ENCODE measurements at regions not wholly inside any gene's neighbourhood (a gene's known extent, or its start where the extent isn't known, plus 50 kb on each side); places are given as distances from the start of the nearest gene placed in this dataset.

DNA sequence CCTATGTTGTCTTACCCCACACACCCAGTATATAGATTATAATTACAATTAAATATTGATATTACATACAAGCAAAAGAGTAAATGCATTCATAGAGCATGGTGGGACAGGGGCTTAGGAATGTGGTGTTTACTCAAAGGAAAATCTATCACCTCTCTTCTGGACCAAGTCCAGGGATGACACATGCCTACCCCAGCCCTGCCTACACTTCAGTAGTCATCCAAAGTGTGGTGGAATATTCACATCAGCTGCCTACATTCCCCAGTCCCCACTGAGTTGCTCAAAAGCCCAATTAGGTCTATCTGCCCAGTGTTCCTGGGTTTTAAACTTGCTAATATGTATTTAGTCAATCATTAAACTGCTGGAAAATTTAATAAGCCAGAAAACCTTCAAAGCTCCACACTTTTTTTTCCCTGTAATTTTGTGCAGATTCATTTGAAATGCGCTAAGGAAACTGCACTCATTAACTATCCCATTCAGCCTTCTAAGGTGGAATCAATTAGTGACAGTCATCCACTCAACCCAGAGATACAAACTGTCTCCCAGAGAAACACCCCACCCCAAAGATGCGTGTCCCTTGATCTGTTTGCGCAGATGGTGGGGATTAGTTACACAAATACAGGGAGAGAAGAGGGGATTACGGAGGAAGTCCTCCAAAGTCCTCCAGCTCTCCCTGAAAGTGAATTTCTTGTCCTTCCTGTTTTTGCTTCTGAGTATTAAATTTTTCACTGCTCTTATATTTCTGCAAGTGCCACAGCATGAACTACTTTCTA lies 91.7 kb upstream of the KDR start:
- Mint-ChIP-seq H3K4me3 (no peak overlapping the region), H3K27me3 (ENCODE audit: low read depth) (peaks cover 4% of the 10 kb centered on the region), H3K4me1 (ENCODE audit: low read depth) (no peaks in the 10 kb centered on the region), H3K36me3 (ENCODE audit: low read depth) (no peaks in the 10 kb centered on the region), H3K27ac (no peak overlapping the region), H3K9me3 (no peaks in the 10 kb centered on the region)
- CTCF ChIA-PET = no interaction called here
- intact Hi-C loops (cut with micrococcal nuclease) = no loop called here
- DNase-seq = no peak

- no peaks in the 10 kb centered on the region for H3K4me1 Mint-ChIP-seq (ENCODE audit: low read depth)
- H3K27ac Mint-ChIP-seq = no peak overlapping the region
- CTCF ChIA-PET = no interaction called here
- no peaks in the 10 kb centered on the region for H3K9me3 Mint-ChIP-seq
- H3K4me3 Mint-ChIP-seq = no peak overlapping the region
- H3K36me3 Mint-ChIP-seq (ENCODE audit: low read depth) = no peaks in the 10 kb centered on the region
- DNase-seq = no peak
- peaks cover 5% of the 10 kb centered on the region for H3K27me3 Mint-ChIP-seq (ENCODE audit: low read depth)
- intact Hi-C loops (cut with micrococcal nuclease) = no loop called here
Observed at GRCh38 chr4:55218041-55218440, 92.6 kb upstream of the KDR start.

DNA sequence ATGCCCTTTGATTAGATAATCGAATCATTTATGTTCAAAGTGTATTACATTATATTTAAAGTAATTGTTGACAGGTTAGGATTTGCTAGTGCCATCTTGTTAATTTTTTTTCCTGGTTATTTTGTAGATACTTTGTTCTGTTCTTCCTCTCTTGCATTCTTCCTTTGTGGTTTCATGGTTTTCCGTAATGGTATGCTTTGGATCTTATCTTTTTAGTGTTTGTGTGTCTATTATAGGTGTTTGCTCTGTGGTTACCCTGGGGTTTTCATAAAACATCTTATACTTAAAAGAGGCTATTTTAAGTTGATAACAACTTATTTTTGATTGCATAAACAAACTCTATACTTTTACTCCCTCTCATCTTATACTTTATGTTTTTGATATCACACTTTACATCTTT lies 108.2 kb upstream of the SRD5A3 start:
- intact Hi-C loops (cut with micrococcal nuclease) = no loop called here
- Mint-ChIP-seq H3K4me1 (ENCODE audit: low read depth) (no peaks in the 10 kb centered on the region), H3K27me3 (ENCODE audit: low read depth) (peaks cover 15% of the 10 kb centered on the region), H3K27ac (no peak overlapping the region), H3K36me3 (ENCODE audit: low read depth) (peaks cover 5% of the 10 kb centered on the region), H3K9me3 (peaks cover 23% of the 10 kb centered on the region), H3K4me3 (no peak overlapping the region)
- DNase-seq = no peak
- CTCF ChIA-PET = no interaction called here

DNA sequence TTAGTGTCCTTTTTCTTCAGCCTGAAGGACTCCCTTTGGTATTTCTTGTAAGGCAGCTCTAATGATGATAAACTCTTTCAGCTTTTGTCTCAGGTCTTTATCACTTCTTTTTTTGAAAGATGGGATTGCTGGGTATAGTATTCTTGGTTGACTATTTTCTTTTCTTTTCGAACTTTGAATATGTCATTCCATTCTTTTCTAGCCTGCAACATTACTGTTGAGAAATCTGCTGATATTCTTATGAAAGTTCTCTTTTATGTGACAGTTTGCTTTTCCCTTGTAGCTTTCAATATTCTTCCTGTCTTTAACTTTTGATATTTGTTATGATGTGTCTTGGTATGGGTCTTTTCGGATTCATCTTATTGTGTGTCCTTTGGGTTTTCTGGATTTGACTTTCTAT lies 107.6 kb upstream of the SRD5A3 start:
- H3K9me3 Mint-ChIP-seq = peaks cover 23% of the 10 kb centered on the region
- no peak for DNase-seq
- intact Hi-C loops (cut with micrococcal nuclease) = no loop called here
- no peak overlapping the region for H3K4me3 Mint-ChIP-seq
- peaks cover 5% of the 10 kb centered on the region for H3K36me3 Mint-ChIP-seq (ENCODE audit: low read depth)
- H3K27ac Mint-ChIP-seq = no peak overlapping the region
- no peaks in the 10 kb centered on the region for H3K4me1 Mint-ChIP-seq (ENCODE audit: low read depth)
- H3K27me3 Mint-ChIP-seq (ENCODE audit: low read depth) = peaks cover 13% of the 10 kb centered on the region
- CTCF ChIA-PET = no interaction called here

DNA sequence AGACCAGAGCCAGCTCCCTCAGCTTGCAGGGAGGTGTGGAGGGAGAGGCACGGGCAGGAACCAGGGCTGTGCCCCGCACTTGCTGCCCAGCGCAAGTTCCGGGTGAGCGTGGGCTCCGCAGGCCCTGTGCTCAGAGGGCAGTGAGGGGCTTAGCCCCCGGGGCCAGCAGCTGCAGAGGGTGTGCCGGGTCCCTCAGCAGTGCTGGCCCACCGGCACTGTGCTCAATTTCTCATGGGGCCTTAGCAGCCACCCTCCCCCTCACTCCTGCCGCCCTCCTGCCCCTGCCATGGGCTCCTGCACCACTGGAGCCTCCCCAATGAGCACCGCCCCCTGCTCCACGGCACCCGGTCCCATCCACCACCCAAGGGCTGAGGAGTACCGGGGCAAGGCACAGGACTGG lies 104.6 kb upstream of the SRD5A3 start:
- no peaks in the 10 kb centered on the region for H3K4me1 Mint-ChIP-seq (ENCODE audit: low read depth)

GRCh38 chr4:55242506-55242905 lies 103.5 kb upstream of the SRD5A3 start:
- H3K27ac Mint-ChIP-seq = no peak overlapping the region
- intact Hi-C loops (cut with micrococcal nuclease) = no loop called here
- CTCF ChIA-PET = interaction anchor here (1.0 kb wide), 1 partner anchor 271 kb away, joined by 3 read pairs; no protein-coding TSS in a partner anchor
- peaks cover 17% of the 10 kb centered on the region for H3K27me3 Mint-ChIP-seq (ENCODE audit: low read depth)
- H3K4me1 Mint-ChIP-seq (ENCODE audit: low read depth) = no peaks in the 10 kb centered on the region
- peaks cover 5% of the 10 kb centered on the region for H3K36me3 Mint-ChIP-seq (ENCODE audit: low read depth)
- no peak overlapping the region for H3K4me3 Mint-ChIP-seq
- peaks cover 21% of the 10 kb centered on the region for H3K9me3 Mint-ChIP-seq
- no peak for DNase-seq

More for the DNA sequence above, 104.6 kb upstream of the SRD5A3 start:
- CTCF ChIA-PET = no interaction called here
- intact Hi-C loops (cut with micrococcal nuclease) = no loop called here
- H3K27me3 Mint-ChIP-seq (ENCODE audit: low read depth) = peaks cover 17% of the 10 kb centered on the region
- DNase-seq = no peak
- no peak overlapping the region for H3K27ac Mint-ChIP-seq
- H3K9me3 Mint-ChIP-seq = peaks cover 23% of the 10 kb centered on the region
- peaks cover 5% of the 10 kb centered on the region for H3K36me3 Mint-ChIP-seq (ENCODE audit: low read depth)
- H3K4me3 Mint-ChIP-seq = no peak overlapping the region

- DNase-seq = no peak
- CTCF ChIA-PET = no interaction called here
Observed at GRCh38 chr4:55247521-55247920, 98.5 kb upstream of the SRD5A3 start.

DNA sequence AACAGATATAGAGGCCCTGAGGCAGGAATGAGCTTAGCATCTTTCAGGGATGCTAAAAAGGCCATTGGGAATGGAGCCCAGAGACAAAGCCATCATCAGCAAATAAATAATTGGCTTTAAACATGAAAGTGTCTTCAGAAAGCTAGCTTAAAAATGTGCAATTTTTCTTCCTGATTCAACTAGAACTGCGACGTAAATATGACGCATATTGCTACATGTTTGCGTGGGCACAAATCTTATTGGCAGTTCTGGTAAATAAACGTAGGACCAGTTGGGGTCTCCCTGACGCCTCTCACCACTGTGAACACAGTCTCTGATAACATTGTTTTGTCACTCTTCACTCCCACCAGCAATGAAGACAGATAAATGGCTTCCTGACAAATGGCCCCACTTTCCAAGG lies 97.3 kb upstream of the SRD5A3 start:
- no peaks in the 10 kb centered on the region for H3K4me1 Mint-ChIP-seq (ENCODE audit: low read depth)
- H3K9me3 Mint-ChIP-seq = no peaks in the 10 kb centered on the region
- no peaks in the 10 kb centered on the region for H3K36me3 Mint-ChIP-seq (ENCODE audit: low read depth)
- CTCF ChIA-PET = no interaction called here
- DNase-seq = no peak
- no peak overlapping the region for H3K4me3 Mint-ChIP-seq
- H3K27me3 Mint-ChIP-seq (ENCODE audit: low read depth) = peaks cover 11% of the 10 kb centered on the region
- no peak overlapping the region for H3K27ac Mint-ChIP-seq
- intact Hi-C loops (cut with micrococcal nuclease) = no loop called here

More at GRCh38 chr4:55247521-55247920, 98.5 kb upstream of the SRD5A3 start:
- H3K4me1 Mint-ChIP-seq (ENCODE audit: low read depth) = no peaks in the 10 kb centered on the region
- H3K36me3 Mint-ChIP-seq (ENCODE audit: low read depth) = no peaks in the 10 kb centered on the region
- H3K9me3 Mint-ChIP-seq = no peaks in the 10 kb centered on the region
- H3K27me3 Mint-ChIP-seq (ENCODE audit: low read depth) = peaks cover 12% of the 10 kb centered on the region
- no peak overlapping the region for H3K4me3 Mint-ChIP-seq
- H3K27ac Mint-ChIP-seq = no peak overlapping the region
- intact Hi-C loops (cut with micrococcal nuclease) = no loop called here

- Mint-ChIP-seq H3K27ac (no peak overlapping the region), H3K36me3 (ENCODE audit: low read depth) (no peaks in the 10 kb centered on the region), H3K27me3 (ENCODE audit: low read depth) (peaks cover 5% of the 10 kb centered on the region), H3K4me1 (ENCODE audit: low read depth) (no peaks in the 10 kb centered on the region), H3K9me3 (no peaks in the 10 kb centered on the region), H3K4me3 (no peak overlapping the region)
- DNase-seq = no peak
- CTCF ChIA-PET = no interaction called here
- intact Hi-C loops (cut with micrococcal nuclease) = no loop called here
Observed at GRCh38 chr4:55249476-55249875, 96.6 kb upstream of the SRD5A3 start.

DNA sequence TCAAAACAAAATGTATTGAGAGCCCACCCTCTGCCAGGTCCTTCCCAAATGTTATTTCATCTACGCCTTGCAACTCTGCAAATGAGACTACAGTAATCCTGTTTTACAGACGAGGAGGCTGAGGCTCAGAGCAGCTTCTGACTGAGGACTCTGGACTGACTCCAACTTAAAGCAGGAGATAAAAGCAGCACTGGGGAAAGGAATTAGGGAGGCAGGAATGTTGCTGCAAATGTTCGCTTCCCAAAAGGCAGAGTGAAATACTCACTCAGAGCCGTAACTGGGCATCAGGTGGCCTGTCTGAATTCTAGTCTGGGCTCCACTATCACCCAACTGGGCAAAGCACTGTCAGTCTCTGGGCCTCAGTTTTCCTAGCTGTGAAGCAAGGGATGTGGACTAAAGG lies 94.7 kb upstream of the SRD5A3 start:
- CTCF ChIA-PET = no interaction called here
- H3K4me3 Mint-ChIP-seq = no peak overlapping the region
- DNase-seq = no peak
- H3K4me1 Mint-ChIP-seq (ENCODE audit: low read depth) = no peaks in the 10 kb centered on the region
- intact Hi-C loops (cut with micrococcal nuclease) = no loop called here
- peaks cover 9% of the 10 kb centered on the region for H3K27me3 Mint-ChIP-seq (ENCODE audit: low read depth)
- no peaks in the 10 kb centered on the region for H3K36me3 Mint-ChIP-seq (ENCODE audit: low read depth)
- no peaks in the 10 kb centered on the region for H3K9me3 Mint-ChIP-seq
- no peak overlapping the region for H3K27ac Mint-ChIP-seq

DNA sequence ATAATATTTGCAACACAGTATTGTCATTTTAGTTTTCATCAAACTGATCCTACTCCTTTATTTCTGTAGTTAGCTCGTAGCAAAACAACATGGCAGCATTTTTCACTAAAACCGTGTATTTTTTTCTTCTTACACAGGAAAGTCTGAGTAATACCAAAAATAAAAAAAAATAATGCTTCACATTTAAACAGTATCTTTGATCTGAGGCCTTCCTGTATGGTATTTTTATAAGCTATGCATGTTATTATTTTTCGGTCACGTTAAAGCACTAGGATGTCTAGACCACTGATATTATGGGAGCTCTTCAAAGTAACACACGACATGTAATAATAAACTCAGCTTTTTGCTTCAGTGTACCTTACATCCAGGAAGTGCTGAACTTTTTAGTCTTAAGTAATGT lies 94.1 kb upstream of the SRD5A3 start:
- CTCF ChIA-PET = no interaction called here
- no peaks in the 10 kb centered on the region for H3K36me3 Mint-ChIP-seq (ENCODE audit: low read depth)
- H3K9me3 Mint-ChIP-seq = no peaks in the 10 kb centered on the region
- H3K4me3 Mint-ChIP-seq = no peak overlapping the region
- H3K4me1 Mint-ChIP-seq (ENCODE audit: low read depth) = no peaks in the 10 kb centered on the region
- intact Hi-C loops (cut with micrococcal nuclease) = no loop called here
- DNase-seq = no peak
- no peak overlapping the region for H3K27ac Mint-ChIP-seq
- H3K27me3 Mint-ChIP-seq (ENCODE audit: low read depth) = peaks cover 13% of the 10 kb centered on the region

DNA sequence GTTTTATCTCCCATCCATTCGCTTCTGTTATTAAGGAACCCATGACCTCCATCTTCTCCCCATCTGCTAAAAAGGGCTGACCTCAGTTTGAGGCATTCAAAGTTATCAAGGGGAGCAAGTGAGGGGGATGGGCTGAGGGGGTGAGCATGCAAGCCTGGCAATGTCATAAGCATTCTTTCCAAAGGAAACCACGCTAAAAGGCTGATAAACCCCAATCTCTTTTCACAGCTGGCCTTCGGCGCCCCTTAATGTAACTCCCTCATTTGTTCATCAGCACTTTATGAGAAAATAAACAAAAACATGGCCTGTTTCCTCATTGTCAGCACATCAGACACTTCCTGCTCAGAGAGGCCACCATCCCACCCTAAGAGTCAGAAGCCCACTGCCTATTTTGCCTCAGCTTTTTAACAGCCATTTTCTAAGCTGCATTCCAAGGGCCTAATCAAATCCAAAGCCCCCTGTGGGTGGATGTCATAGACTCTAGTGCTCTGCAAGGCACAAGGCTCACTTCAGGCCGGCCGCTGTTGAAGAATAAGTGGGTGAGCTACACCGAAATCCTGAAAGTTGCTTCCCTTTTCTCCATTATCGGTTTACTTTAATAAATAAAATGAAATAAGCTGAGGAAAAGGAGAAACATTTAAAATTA lies 92.0 kb upstream of the SRD5A3 start:
- intact Hi-C loops (cut with micrococcal nuclease) = no loop called here
- Mint-ChIP-seq H3K36me3 (ENCODE audit: low read depth) (no peaks in the 10 kb centered on the region), H3K4me1 (ENCODE audit: low read depth) (no peaks in the 10 kb centered on the region), H3K27me3 (ENCODE audit: low read depth) (peaks cover 14% of the 10 kb centered on the region), H3K9me3 (no peaks in the 10 kb centered on the region), H3K4me3 (no peak overlapping the region), H3K27ac (no peak overlapping the region)
- CTCF ChIA-PET = no interaction called here
- no peak for DNase-seq

GRCh38 chr4:55255179-55255578 lies 90.9 kb upstream of the SRD5A3 start:
- H3K4me1 Mint-ChIP-seq (ENCODE audit: low read depth) = no peaks in the 10 kb centered on the region
- CTCF ChIA-PET = no interaction called here

More at GRCh38 chr4:55255179-55255578, 90.9 kb upstream of the SRD5A3 start:
- H3K36me3 Mint-ChIP-seq (ENCODE audit: low read depth) = no peaks in the 10 kb centered on the region
- intact Hi-C loops (cut with micrococcal nuclease) = no loop called here
- no peak overlapping the region for H3K27ac Mint-ChIP-seq
- H3K9me3 Mint-ChIP-seq = no peaks in the 10 kb centered on the region
- H3K4me3 Mint-ChIP-seq = no peak overlapping the region
- peaks cover 11% of the 10 kb centered on the region for H3K27me3 Mint-ChIP-seq (ENCODE audit: low read depth)
- DNase-seq = no peak

Data from activated naive CD4-positive, alpha-beta T cell treated with anti-CD3 and anti-CD28 coated beads for 36 hours (primary cell).